Esophagus squamous epithelium (tissue), 4 donors: ENCODE measurements at regions not wholly inside any gene's neighbourhood (a gene's known extent, or its start where the extent isn't known, plus 50 kb on each side); places are given as distances from the start of the nearest gene placed in this dataset.

Experiments
- CTCF ChIP-seq, 6 experiments: fragments of 450-650 bp in 4 of 6; fragments of 200-600 bp in 2 of 6; sonication (generic) in 2 of 6; IDR thresholded peaks; one replicate each; pipeline ENCODE4 v1.5.1; 2016 to 2019; ENCODE audit warnings: antibody characterized with exemption in 6 of 6, mild to moderate bottlenecking in 4 of 6, moderate library complexity in 4 of 6
- POLR2A ChIP-seq, 4 donors: fragments of 450-650 bp; IDR thresholded peaks; one replicate each; pipeline ENCODE4 v1.6.1; 2017; ENCODE audit warnings: antibody characterized with exemption in 4 of 4, mild to moderate bottlenecking in 4 of 4, moderate library complexity in 3 of 4

GRCh38 chr16:6698548-6698947 lies 634.1 kb upstream of the RBFOX1 start:
- no peak for TF ChIP-seq CTCF (IDR thresholded peaks at IDR 0.05)
- TF ChIP-seq POLR2A (IDR thresholded peaks at IDR 0.05) = no peak
